ENCODE measurements at regions not wholly inside any gene's neighbourhood (a gene's known extent, or its start where the extent isn't known, plus 50 kb on each side); places are given as distances from the start of the nearest gene placed in this dataset.

GRCh38 chr2:166653185-166653813 is 159.2 kb upstream of the SCN7A start:
- no peak for TF ChIP-seq CTCF (IDR thresholded peaks at IDR 0.05)
- TF ChIP-seq POLR2A (IDR thresholded peaks at IDR 0.05), result no peak
